Brain microvascular endothelial cell (primary cell): ENCODE measurements at regions not wholly inside any gene's neighbourhood (a gene's known extent, or its start where the extent isn't known, plus 50 kb on each side); places are given as distances from the start of the nearest gene placed in this dataset.

Experiments used
- DNase-seq: peaks from one replicate; pipeline ENCODE4 v3.0.0-alpha.2; 2020
- H3K27ac ChIP-seq: fragments of 250-450 bp; sonication (Bioruptor Pico); 2 replicates; pipeline ENCODE4 v1.5.1; 2020; ENCODE audit warnings: mild to moderate bottlenecking, moderate library complexity
- H3K27me3 ChIP-seq: fragments of 250-450 bp; sonication (Bioruptor Pico); replicated peaks from 2 replicates; pipeline ENCODE4 v1.5.1; 2020; ENCODE audit warnings: mild to moderate bottlenecking
- H3K36me3 ChIP-seq: fragments of 250-450 bp; sonication (Bioruptor Pico); replicated peaks from 2 replicates; pipeline ENCODE4 v1.5.1; 2020; ENCODE audit warnings: mild to moderate bottlenecking
- H3K4me3 ChIP-seq: 2 replicates; pipeline ENCODE4 v1.5.1; 2011; ENCODE audit warnings: low read depth, mild to moderate bottlenecking, control low read depth, low read length, moderate library complexity
- CTCF ChIP-seq: IDR thresholded peaks from 2 replicates; pipeline ENCODE4 v1.5.1; 2011; ENCODE audit warnings: low read depth, mild to moderate bottlenecking, moderate library complexity, low read length, control low read depth, inconsistent platforms; ENCODE audit errors: missing control alignments
- in situ Hi-C: cut with HindIII; loops from 2 replicates; pipeline ENCODE4 v1.10.0; 2017; ENCODE audit warnings: low sequenced_read_pairs, low pct_ligation_motif_present

- DNase-seq = no peak
- no peak overlapping the region for H3K27ac ChIP-seq
- H3K36me3 ChIP-seq = no peaks in the 10 kb centered on the region
- no peaks in the 10 kb centered on the region for H3K27me3 ChIP-seq
- H3K4me3 ChIP-seq = no peak overlapping the region
- TF ChIP-seq CTCF = no peak
- in situ Hi-C loops = no loop called here
Measured at GRCh38 chr15:67908756-67909155, 68.9 kb upstream of the RNU6-1 start.

GRCh38 chr15:67911727-67912126 lies 71.9 kb upstream of the RNU6-1 start:
- Histone ChIP-seq H3K36me3 (no peaks in the 10 kb centered on the region), H3K4me3 (no peak overlapping the region), H3K27me3 (no peaks in the 10 kb centered on the region), H3K27ac (no peak overlapping the region)
- in situ Hi-C loops = no loop called here
- no peak for DNase-seq
- no peak for TF ChIP-seq CTCF

GRCh38 chr15:67914028-67914427 lies 74.2 kb upstream of the RNU6-1 start:
- no peak for DNase-seq
- Histone ChIP-seq H3K4me3 (no peak overlapping the region), H3K27me3 (no peaks in the 10 kb centered on the region), H3K27ac (no peak overlapping the region), H3K36me3 (no peaks in the 10 kb centered on the region)
- in situ Hi-C loops = no loop called here
- TF ChIP-seq CTCF = no peak

GRCh38 chr15:67914537-67915460 lies 75.0 kb upstream of the RNU6-1 start:
- Histone ChIP-seq H3K4me3 (no peak overlapping the region), H3K27ac (no peak overlapping the region), H3K36me3 (no peaks in the 10 kb centered on the region), H3K27me3 (no peaks in the 10 kb centered on the region)
- TF ChIP-seq CTCF = no peak
- DNase-seq = peak; percentile 16
- in situ Hi-C loops = no loop called here

GRCh38 chr15:67915461-67916374 lies 75.9 kb upstream of the RNU6-1 start:
- Histone ChIP-seq H3K27ac (no peak overlapping the region), H3K36me3 (no peaks in the 10 kb centered on the region), H3K4me3 (no peak overlapping the region), H3K27me3 (no peaks in the 10 kb centered on the region)
- DNase-seq = no peak
- TF ChIP-seq CTCF = no peak
- in situ Hi-C loops = no loop called here
